Bronchial epithelial cell (primary cell): ENCODE measurements at regions not wholly inside any gene's neighbourhood (a gene's known extent, or its start where the extent isn't known, plus 50 kb on each side); places are given as distances from the start of the nearest gene placed in this dataset.

Source experiments
- DNase-seq: peaks from one replicate; pipeline ENCODE4 v3.0.0-alpha.2; 2010; ENCODE audit warnings: low read depth
- FAIRE-seq: peaks from 2 replicates; lab custom pipeline; 2011; peaks lifted over from hg19 to GRCh38; lab: Jason Lieb, UNC
- H3K27me3 ChIP-seq: 2 replicates; pipeline ENCODE4 v1.5.1; 2011; ENCODE audit warnings: low read length; ENCODE audit not compliant: control insufficient read depth, insufficient read depth
- H3K36me3 ChIP-seq: 2 replicates; pipeline ENCODE4 v1.5.1; 2011; ENCODE audit warnings: low read length; ENCODE audit not compliant: control insufficient read depth, insufficient read depth
- H3K4me3 ChIP-seq: 2 replicates; pipeline ENCODE4 v1.5.1; 2011; ENCODE audit warnings: mild to moderate bottlenecking, low read depth, low read length, control low read depth
- CTCF ChIP-seq: IDR thresholded peaks from 2 replicates; pipeline ENCODE4 v1.5.1; 2011; ENCODE audit warnings: mild to moderate bottlenecking, moderate library complexity, low read length, control low read depth, inconsistent platforms; ENCODE audit not compliant: insufficient read depth, severe bottlenecking

- Histone ChIP-seq H3K27me3 (no peaks in the 10 kb centered on the region), H3K4me3 (no peak overlapping the region), H3K36me3 (no peaks in the 10 kb centered on the region)
- DNase-seq (no peak), FAIRE-seq (no peak)
- no peak for TF ChIP-seq CTCF
Measured at GRCh38 chr12:127526925-127527324, 740.0 kb upstream of the TMEM132C start.

- Histone ChIP-seq H3K4me3 (no peak overlapping the region), H3K27me3 (no peaks in the 10 kb centered on the region), H3K36me3 (no peaks in the 10 kb centered on the region)
- no peak for TF ChIP-seq CTCF
- DNase-seq, result no peak
- FAIRE-seq, result no peak
Measured at GRCh38 chr12:127528551-127528950, 738.4 kb upstream of the TMEM132C start.

GRCh38 chr12:127531542-127531941 is 735.4 kb upstream of the TMEM132C start:
- Histone ChIP-seq H3K4me3 (no peak overlapping the region), H3K36me3 (no peaks in the 10 kb centered on the region), H3K27me3 (no peaks in the 10 kb centered on the region)
- TF ChIP-seq CTCF, result no peak
- DNase-seq (no peak), FAIRE-seq (no peak)

GRCh38 chr12:127533353-127533752 is 733.6 kb upstream of the TMEM132C start:
- Histone ChIP-seq H3K4me3 (no peak overlapping the region), H3K36me3 (no peaks in the 10 kb centered on the region), H3K27me3 (no peaks in the 10 kb centered on the region)
- DNase-seq, result no peak
- no peak for TF ChIP-seq CTCF
- no peak for FAIRE-seq

- no peak for DNase-seq
- FAIRE-seq, result no peak
- no peaks in the 10 kb centered on the region for H3K27me3 ChIP-seq
- no peak overlapping the region for H3K4me3 ChIP-seq
- TF ChIP-seq CTCF, result no peak
- no peaks in the 10 kb centered on the region for H3K36me3 ChIP-seq
Measured at GRCh38 chr12:127536833-127537428, 730.0 kb upstream of the TMEM132C start.

- TF ChIP-seq CTCF, result no peak
- Histone ChIP-seq H3K4me3 (no peak overlapping the region), H3K27me3 (no peaks in the 10 kb centered on the region), H3K36me3 (no peaks in the 10 kb centered on the region)
- FAIRE-seq, result no peak
- no peak for DNase-seq
Measured at GRCh38 chr12:127538316-127538715, 728.7 kb upstream of the TMEM132C start.
